NCI-H2196 treated with DMSO at 0.1 percent for 48 hours (cell line): ENCODE measurements at regions not wholly inside any gene's neighbourhood (a gene's known extent, or its start where the extent isn't known, plus 50 kb on each side); places are given as distances from the start of the nearest gene placed in this dataset.

Experiments
- DNase-seq: peaks from one replicate; lab custom pipeline; 2025; ENCODE audit not compliant: unreplicated experiment; lab: John Stamatoyannopoulos, UW

GRCh38 chr15:61541516-61541915 is 312.4 kb upstream of the RORA start:
- DNase-seq: no peak

GRCh38 chr15:61537337-61537736 is 308.2 kb upstream of the RORA start:
- DNase-seq: no peak

- DNase-seq: no peak
Observed at GRCh38 chr15:61534986-61535385, 305.9 kb upstream of the RORA start.

GRCh38 chr15:61530769-61531168 is 301.7 kb upstream of the RORA start:
- DNase-seq: no peak

- no peak for DNase-seq
Observed at GRCh38 chr15:61528581-61528910, 299.4 kb upstream of the RORA start.

- DNase-seq: no peak
Observed at GRCh38 chr15:61527836-61528580, 298.9 kb upstream of the RORA start.

GRCh38 chr15:61524545-61524944 is 295.4 kb upstream of the RORA start:
- DNase-seq: no peak

- no peak for DNase-seq
Observed at GRCh38 chr15:61524086-61524485, 295.0 kb upstream of the RORA start.

GRCh38 chr15:61522411-61522810 is 293.3 kb upstream of the RORA start:
- no peak for DNase-seq

- DNase-seq: no peak
Observed at GRCh38 chr15:61521953-61522352, 292.9 kb upstream of the RORA start.

- no peak for DNase-seq
Observed at GRCh38 chr15:61519296-61519695, 290.2 kb upstream of the RORA start.

- no peak for DNase-seq
Observed at GRCh38 chr15:61518191-61518950, 289.3 kb upstream of the RORA start.

- DNase-seq: no peak
Observed at GRCh38 chr15:61517776-61518175, 288.7 kb upstream of the RORA start.

- no peak for DNase-seq
Observed at GRCh38 chr15:61517335-61517734, 288.2 kb upstream of the RORA start.

- DNase-seq: no peak
Observed at GRCh38 chr15:61511756-61512155, 282.7 kb upstream of the RORA start.

- DNase-seq: no peak
Observed at GRCh38 chr15:61511089-61511488, 282.0 kb upstream of the RORA start.

GRCh38 chr15:61509327-61509840 is 280.3 kb upstream of the RORA start:
- DNase-seq: no peak

- DNase-seq: no peak
Observed at GRCh38 chr15:61503383-61503969, 274.4 kb upstream of the RORA start.

GRCh38 chr15:61501815-61502389 is 272.8 kb upstream of the RORA start:
- DNase-seq: no peak

- DNase-seq: no peak
Observed at GRCh38 chr15:61500951-61501620, 272.0 kb upstream of the RORA start.

- no peak for DNase-seq
Observed at GRCh38 chr15:61500523-61500922, 271.4 kb upstream of the RORA start.
